ENCODE measurements at regions not wholly inside any gene's neighbourhood (a gene's known extent, or its start where the extent isn't known, plus 50 kb on each side); places are given as distances from the start of the nearest gene placed in this dataset.

DNA sequence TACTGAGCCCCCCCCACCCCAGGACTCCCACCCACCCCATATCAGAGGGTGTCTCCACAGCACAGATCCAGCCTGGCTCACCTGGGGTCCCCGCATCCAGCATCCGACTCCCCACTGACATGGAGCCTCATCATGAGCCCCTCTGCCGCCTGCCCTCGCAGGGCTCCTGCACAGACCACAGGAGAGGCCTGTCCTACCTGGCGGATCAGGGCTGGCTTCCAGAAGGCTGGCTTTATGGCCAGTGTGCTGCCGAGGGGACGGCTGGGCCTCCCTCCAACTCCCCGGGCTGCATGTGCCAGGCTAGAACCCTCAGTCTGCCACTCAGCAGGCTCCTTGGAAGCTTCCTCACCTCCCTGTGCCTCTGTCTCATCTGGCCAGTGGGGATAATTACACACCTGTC, 119.0 kb downstream of the RFLNA start:
- H3F3A ChIP-seq (ENCODE audit: low read depth): no peaks in the 10 kb centered on the region
- peaks cover 12% of the 10 kb centered on the region for H4K20me1 ChIP-seq (ENCODE audit: insufficient read depth, low read length, poor library complexity, severe bottlenecking)
- H3K27me3 ChIP-seq (ENCODE audit: insufficient read depth, low read length, poor library complexity, severe bottlenecking): no peaks in the 10 kb centered on the region
- H3K9ac ChIP-seq (ENCODE audit: low read depth, low read length, poor library complexity, severe bottlenecking): no peak overlapping the region
- peaks cover 9% of the 10 kb centered on the region for H3K4me1 ChIP-seq (ENCODE audit: insufficient read depth, low read length, poor library complexity, severe bottlenecking)
- H3K9me3 ChIP-seq (ENCODE audit: insufficient read depth, low read depth, low read length): no peaks in the 10 kb centered on the region
- H2AFZ ChIP-seq (ENCODE audit: low read length): no peak overlapping the region
- H3K4me2 ChIP-seq (ENCODE audit: low read depth, low read length, poor library complexity, severe bottlenecking): no peak overlapping the region
- peaks cover 5% of the 10 kb centered on the region; the same call in 1 of the 2 replicates for H3K79me2 ChIP-seq (ENCODE audit: insufficient read depth, low read length)
- no peak for TF ChIP-seq EZH2phosphoT487 (IDR thresholded peaks at IDR 0.05; ENCODE audit: borderline replicate concordance)
- TF ChIP-seq, protein P1, sequence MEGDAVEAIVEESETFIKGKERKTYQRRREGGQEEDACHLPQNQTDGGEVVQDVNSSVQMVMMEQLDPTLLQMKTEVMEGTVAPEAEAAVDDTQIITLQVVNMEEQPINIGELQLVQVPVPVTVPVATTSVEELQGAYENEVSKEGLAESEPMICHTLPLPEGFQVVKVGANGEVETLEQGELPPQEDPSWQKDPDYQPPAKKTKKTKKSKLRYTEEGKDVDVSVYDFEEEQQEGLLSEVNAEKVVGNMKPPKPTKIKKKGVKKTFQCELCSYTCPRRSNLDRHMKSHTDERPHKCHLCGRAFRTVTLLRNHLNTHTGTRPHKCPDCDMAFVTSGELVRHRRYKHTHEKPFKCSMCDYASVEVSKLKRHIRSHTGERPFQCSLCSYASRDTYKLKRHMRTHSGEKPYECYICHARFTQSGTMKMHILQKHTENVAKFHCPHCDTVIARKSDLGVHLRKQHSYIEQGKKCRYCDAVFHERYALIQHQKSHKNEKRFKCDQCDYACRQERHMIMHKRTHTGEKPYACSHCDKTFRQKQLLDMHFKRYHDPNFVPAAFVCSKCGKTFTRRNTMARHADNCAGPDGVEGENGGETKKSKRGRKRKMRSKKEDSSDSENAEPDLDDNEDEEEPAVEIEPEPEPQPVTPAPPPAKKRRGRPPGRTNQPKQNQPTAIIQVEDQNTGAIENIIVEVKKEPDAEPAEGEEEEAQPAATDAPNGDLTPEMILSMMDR (conservative IDR thresholded peaks at IDR 0.05; ENCODE audit: low read length): no peak
- no peak overlapping the region for H3K4me3 ChIP-seq (ENCODE audit: low read length, poor library complexity, severe bottlenecking)
- peaks cover 30% of the 10 kb centered on the region; the same call in 1 of the 2 replicates for H3K36me3 ChIP-seq (ENCODE audit: insufficient read depth, low read length)
- no peaks in the 10 kb centered on the region for H3K9me2 ChIP-seq (replicated peaks; ENCODE audit: low read depth, low read length)

DNA sequence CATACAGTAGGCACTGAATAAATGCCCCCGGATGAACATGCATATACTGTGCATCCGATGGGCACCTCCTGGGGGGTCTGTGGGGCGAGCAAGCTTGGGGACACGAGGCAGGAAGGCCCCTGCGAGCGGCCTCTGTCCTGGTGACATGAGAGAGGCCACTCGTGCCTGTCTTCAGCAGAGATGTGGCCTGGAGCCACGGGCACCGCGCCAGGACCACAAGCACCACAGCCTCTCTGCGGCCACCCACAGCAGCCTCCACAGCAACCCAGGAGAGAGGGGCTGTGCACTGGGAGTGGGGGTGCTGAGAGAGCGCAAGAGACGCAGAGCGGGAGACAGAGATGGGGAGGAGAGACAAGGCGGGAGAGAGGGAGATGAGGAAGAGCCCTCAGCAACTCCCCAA, 118.5 kb downstream of the RFLNA start:
- TF ChIP-seq, protein P1 (conservative IDR thresholded peaks at IDR 0.05; ENCODE audit: low read length): no peak
- no peak for TF ChIP-seq EZH2phosphoT487 (IDR thresholded peaks at IDR 0.05; ENCODE audit: borderline replicate concordance)
- H3K79me2 ChIP-seq (ENCODE audit: insufficient read depth, low read length): peaks cover 5% of the 10 kb centered on the region; the same call in 1 of the 2 replicates
- H3K36me3 ChIP-seq (ENCODE audit: insufficient read depth, low read length): peaks cover 28% of the 10 kb centered on the region; the same call in 1 of the 2 replicates
- H3K9ac ChIP-seq (ENCODE audit: low read depth, low read length, poor library complexity, severe bottlenecking): no peak overlapping the region
- no peak overlapping the region for H3K4me3 ChIP-seq (ENCODE audit: low read length, poor library complexity, severe bottlenecking)
- no peaks in the 10 kb centered on the region for H3K27me3 ChIP-seq (ENCODE audit: insufficient read depth, low read length, poor library complexity, severe bottlenecking)
- no peak overlapping the region for H3K4me2 ChIP-seq (ENCODE audit: low read depth, low read length, poor library complexity, severe bottlenecking)
- no peaks in the 10 kb centered on the region for H3F3A ChIP-seq (ENCODE audit: low read depth)
- no peak overlapping the region for H2AFZ ChIP-seq (ENCODE audit: low read length)
- H3K4me1 ChIP-seq (ENCODE audit: insufficient read depth, low read length, poor library complexity, severe bottlenecking): peaks cover 9% of the 10 kb centered on the region
- H3K9me3 ChIP-seq (ENCODE audit: insufficient read depth, low read depth, low read length): no peaks in the 10 kb centered on the region
- H4K20me1 ChIP-seq (ENCODE audit: insufficient read depth, low read length, poor library complexity, severe bottlenecking): peaks cover 12% of the 10 kb centered on the region
- H3K9me2 ChIP-seq (replicated peaks; ENCODE audit: low read depth, low read length): no peaks in the 10 kb centered on the region

DNA sequence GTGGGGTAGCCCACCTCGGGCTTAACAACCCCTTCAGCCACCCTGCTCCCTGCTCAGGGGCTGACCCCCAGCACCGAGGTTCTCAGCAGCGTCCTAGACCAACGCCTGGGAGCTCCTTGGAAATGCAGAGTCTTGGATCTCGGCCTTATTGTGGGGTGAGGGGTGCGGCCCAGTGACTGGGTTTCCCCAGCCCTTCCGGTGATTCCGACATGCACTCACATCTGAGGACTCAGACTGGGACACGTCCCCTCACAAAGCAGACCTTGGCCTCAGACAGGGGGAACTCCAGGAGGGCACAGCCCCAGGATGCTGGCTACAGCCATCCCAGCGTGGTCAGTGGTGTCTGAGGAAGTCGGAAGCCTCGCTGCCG, 117.7 kb downstream of the RFLNA start:
- Histone ChIP-seq H3K4me1 (ENCODE audit: insufficient read depth, low read length, poor library complexity, severe bottlenecking) (peaks cover 9% of the 10 kb centered on the region), H3F3A (ENCODE audit: low read depth) (no peaks in the 10 kb centered on the region), H3K4me2 (ENCODE audit: low read depth, low read length, poor library complexity, severe bottlenecking) (no peak overlapping the region), H3K9me2 (replicated peaks; ENCODE audit: low read depth, low read length) (no peaks in the 10 kb centered on the region), H4K20me1 (ENCODE audit: insufficient read depth, low read length, poor library complexity, severe bottlenecking) (peaks cover 12% of the 10 kb centered on the region), H3K27me3 (ENCODE audit: insufficient read depth, low read length, poor library complexity, severe bottlenecking) (no peaks in the 10 kb centered on the region), H2AFZ (ENCODE audit: low read length) (no peak overlapping the region), H3K9ac (ENCODE audit: low read depth, low read length, poor library complexity, severe bottlenecking) (no peak overlapping the region), H3K36me3 (ENCODE audit: insufficient read depth, low read length) (peaks cover 28% of the 10 kb centered on the region; the same call in 1 of the 2 replicates), H3K79me2 (ENCODE audit: insufficient read depth, low read length) (peaks cover 8% of the 10 kb centered on the region; the same call in 1 of the 2 replicates), H3K9me3 (ENCODE audit: insufficient read depth, low read depth, low read length) (no peaks in the 10 kb centered on the region), H3K4me3 (ENCODE audit: low read length, poor library complexity, severe bottlenecking) (no peak overlapping the region)
- TF ChIP-seq EZH2phosphoT487 (IDR thresholded peaks at IDR 0.05; ENCODE audit: borderline replicate concordance): no peak

All from Loucy (cell line).